CD4-positive, alpha-beta T cell treated with Interleukin-4 for 4 hours (primary cell): ENCODE measurements at regions not wholly inside any gene's neighbourhood (a gene's known extent, or its start where the extent isn't known, plus 50 kb on each side); places are given as distances from the start of the nearest gene placed in this dataset.

Experiments used
- DNase-seq: peaks from one replicate; pipeline ENCODE4 v3.0.0-alpha.2; 2020

DNA sequence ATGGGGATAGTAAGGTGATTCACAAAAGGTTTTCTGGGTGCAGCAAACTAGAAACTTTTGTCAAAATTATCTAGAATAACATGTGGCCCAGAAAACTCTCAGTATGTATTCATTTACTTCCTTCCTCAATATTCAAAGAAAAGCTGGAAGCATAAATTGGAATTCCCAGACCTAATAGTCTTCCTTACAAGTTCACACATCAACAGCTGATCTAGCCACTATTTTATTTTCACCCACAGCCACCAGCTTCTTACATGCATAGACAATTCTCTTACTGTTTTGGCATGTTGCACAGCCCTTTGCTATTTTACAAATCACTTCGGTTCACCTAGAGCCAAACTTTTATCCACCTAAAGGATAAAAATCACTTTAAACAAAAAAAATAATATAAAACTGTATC is 647.8 kb upstream of the CCDC54 start:
- DNase-seq: no peak

DNA sequence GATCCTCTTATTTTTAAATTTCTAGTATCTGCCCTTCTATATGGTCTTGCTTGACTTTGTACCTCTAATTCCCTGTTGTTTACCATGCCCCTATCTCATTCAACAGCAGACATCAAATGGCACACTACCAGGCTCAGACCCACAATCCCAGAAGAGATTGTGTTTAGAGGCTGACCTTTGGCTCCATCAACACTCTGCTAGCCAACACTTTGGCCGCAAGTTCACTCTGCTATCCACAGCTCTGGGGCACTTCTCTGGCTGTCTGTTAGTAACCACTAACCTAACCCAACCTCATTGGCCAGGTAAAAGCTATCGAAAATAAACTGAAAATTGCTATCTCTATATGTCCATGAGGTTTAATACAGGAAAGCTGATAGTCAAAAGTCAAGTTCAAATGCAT is 646.0 kb upstream of the CCDC54 start:
- DNase-seq: no peak

DNA sequence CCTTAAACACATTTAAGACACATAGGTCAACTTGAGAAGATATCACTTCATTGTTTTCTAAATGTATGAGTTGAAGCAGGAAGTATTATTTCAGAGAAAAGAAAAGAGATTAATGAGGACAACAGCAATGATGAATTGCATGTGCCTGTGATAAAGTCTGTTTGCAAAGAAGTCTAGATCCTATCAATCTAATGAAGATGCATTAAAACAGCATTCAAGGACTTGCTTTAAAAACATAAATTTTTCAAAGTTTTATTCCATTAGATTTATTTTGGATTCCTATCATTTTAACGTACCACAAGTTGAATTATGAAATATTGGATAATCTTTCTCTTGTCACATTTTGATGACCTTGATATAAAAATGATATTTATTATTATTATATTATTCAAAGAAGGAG is 642.5 kb upstream of the CCDC54 start:
- DNase-seq: no peak

DNA sequence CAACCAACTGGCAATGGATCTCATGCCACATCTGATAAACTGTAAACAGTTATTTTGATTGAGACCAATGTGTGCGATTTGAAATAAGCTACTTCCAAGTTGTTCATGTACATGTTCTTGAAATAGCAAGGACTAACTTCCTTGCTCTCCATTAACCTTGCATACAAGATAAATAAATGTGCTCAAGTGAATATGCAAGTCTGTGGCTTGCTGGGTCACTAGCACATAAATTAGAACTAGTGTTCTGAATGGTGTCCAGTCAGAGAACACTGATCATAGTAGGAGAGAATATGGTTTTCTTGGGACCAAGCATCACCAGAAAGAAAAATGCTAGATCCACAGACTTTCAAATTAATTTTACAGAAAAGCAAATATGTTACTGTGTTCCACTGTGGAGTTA is 640.0 kb upstream of the CCDC54 start:
- no peak for DNase-seq

DNA sequence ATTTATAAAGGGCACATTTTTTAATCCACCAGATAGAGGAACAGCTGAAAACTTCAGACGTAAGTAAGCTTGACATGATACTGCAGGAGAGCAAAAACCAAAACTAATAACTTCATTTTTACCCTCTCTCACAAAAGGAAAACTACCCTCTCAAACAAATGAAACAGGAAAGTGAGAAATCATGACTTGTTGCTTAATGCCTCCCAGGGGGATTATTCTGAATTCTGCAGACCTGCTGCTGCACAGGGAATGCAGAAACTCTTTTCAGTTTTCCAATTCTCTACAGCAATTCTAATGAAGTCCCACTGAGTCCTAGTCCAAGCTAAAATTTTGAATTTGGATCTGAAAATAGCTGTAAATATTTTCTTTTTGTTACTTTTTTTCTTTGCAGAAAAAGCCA is 637.1 kb upstream of the CCDC54 start:
- no peak for DNase-seq

DNA sequence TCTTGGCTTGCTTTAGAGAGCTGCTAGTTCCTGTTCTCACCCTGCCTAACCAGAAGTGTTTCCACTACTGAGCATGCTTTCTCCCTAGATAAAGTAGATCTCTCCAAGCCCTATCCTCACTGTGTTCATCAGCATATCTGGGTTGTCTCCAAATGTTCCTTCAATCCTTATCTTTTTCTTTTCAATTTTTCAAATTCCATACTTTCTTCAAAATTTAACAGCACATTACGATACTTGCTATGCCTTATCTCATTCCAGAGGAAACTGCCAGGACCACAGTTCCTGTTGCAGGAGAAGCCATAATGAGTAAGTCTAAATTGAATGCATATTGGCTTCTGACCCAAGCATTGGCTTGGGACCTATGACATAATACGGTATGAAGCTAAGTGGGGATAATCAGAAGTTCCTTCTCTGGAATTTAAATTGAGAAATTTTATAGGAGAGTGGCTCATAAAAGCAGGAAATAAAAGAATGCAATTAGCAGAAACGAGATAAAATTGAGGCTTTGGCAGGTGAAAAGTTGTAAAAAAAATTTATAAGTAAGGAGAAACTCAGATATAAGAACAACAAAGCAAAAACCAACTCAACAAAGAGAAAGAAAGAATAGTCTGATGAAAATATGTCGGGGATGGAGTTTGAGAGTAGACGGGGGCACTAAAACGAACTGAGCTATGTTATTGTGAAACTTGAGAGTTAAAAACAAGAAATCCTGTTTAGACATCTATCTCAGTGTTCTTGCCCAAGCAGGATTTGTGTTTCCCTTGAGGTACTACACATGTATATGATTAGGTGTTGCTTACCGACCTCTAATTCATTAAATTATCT is 631.7 kb upstream of the CCDC54 start:
- DNase-seq: no peak

DNA sequence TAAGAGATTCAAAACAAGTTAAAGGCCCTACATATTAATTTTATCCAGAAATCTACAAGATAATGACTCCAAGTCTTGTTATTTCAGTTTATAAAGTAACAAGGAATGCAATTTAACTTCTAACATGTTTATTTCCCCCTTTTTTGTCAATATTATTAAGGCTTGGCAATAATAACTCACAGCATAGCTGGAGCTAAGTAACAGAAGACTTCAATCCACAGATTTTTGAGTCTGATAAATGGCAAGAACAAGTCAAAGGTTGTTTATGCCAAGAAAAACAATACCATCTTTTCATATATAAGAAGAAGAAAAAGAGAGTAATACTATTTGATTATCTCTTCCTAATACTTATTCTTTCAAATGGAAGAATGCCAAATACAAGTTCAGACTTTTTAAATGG is 631.0 kb upstream of the CCDC54 start:
- DNase-seq: no peak

DNA sequence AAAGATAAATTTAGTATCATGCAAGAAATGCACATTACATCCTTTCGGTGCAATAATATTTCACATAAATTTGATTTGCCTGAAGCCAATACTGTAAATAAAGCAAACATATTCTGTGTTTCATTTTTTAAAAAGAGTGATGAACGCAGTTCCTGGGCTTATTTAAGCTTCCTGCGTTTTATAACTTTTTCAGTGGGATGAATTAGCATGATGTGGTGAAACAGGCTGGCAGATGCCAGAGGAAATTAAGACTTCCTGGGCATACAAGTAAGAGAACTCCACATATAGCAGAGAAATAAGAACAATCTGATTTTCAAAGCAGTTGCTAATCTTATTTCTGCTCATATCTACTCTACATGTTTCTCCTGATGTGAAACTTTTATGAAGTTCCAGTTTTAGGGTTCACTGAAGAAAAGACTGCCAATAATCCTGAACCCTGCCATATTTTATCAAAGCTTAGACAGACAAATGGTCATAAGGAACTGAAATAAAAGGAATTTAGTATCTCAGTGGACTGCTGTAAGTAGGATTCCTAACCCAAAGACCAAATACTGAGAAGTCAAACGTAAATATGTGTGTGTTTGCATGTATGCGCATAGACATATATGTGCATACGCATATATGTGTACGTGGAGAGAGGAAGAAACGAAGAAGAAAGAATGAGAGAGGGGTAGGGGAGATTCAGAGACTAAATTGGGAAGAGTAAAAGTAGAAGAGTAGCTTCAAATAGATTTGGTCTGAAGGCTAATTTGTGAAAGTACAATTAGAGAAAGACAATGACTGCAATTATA is 628.6 kb upstream of the CCDC54 start:
- DNase-seq: no peak

DNA sequence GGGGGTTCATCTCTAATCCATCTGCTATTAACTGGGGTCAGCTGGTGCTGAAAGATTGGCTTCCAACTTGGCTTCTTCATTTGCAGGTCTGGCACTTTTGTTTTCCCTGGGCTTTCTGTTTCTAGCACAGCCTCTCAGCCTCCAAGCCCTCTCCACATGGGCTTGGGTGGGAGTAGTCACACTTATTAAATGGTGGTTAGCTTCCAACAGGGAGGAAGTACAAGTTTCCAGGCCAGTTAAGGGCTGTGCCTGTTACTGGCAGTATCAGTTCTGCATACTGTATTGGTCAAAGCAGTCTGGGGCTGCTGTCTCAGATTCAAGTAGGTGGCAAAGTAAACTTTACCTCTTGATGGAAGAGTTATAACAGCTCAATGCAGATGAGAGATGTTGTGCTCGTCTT is 627.1 kb upstream of the CCDC54 start:
- DNase-seq: no peak

DNA sequence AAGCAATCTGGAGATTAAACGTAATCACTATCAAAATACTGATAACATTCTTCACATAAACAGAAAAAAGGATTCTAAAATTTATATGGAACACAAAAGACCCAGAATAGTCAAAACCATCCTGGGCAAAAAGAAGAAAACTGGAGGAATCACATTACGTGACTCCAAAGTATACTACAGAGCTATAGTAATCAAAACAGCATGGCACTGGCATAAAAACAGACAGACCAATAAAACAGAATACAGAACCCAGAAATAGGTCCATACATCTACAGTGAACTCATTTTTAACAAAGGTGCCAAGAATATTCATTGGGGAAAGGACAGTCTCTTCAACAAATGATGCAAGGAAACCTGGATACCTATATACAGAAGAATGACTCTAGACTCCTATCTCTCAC is 621.9 kb upstream of the CCDC54 start:
- no peak for DNase-seq

DNA sequence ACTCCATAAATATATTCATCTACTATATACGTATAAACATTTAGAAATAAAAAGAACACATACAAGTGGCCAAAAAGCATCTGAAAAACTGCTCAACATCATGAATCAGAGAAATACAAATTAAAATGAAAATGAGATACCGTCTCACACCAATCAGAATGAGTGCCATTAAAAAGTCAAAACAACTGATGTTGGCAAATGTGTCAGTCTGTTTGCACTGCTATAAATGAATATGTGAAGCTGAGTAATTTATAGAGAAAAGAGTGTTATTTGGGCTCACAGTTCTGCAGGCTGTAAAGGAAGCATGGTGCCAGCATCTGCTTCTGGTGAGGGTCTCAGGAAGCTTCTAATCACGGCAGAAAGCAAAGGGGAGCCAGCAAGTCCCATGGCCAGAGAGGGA is 620.3 kb upstream of the CCDC54 start:
- no peak for DNase-seq

DNA sequence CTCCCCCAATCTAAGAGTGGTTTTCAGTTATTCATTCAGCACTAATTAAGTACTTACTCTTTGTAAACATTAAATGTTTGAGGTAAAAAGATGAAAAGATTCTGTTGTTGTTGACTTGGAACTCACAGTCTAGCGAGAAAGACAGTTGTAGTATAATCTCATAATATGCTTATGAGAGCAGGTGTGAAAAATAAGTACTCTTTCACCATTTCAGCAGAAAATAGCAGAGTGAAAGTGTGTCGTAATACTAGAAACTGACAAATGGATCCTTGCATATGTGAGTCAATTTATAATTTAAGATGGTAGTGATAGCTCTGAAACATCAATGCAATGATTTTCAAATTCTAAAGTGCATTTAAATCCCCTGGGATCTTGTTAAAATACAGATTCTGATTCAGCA is 618.8 kb upstream of the CCDC54 start:
- DNase-seq: no peak

DNA sequence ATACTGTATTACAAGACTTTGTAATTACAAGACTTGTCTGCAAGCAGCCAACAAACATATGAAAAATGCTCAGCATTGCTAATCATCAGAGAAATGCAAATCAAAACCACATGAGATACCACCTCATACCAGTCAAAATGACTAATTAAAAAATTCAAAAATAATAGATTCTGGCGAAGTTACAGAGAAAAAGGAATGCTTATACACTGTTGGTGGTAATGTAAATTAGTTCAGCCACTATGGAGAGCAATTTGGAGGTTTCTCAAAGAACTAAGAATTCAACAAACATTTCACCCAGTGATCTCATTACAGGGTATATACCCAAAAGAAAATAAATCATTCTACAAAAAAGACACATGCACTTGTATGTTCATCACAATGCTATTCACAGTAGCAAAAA is 617.5 kb upstream of the CCDC54 start:
- DNase-seq: no peak

DNA sequence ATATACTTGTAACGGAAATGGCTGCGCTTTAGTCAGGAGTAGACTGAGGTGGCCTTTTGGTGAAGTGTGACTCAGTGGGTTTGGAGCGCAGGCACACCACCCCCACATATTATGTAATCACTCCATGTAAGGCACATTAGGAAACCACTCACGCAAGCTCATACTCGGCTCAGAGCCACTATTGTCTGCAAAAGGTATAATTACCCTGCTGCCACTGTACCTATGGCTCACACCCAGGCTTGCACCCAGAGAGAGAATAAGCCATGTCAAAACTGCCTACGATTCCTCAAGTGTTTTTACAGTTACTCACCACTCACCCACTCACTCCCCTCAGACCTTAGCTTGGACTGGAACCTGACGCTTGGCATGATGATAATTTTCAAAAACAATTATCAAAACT is 611.9 kb upstream of the CCDC54 start:
- DNase-seq: no peak

DNA sequence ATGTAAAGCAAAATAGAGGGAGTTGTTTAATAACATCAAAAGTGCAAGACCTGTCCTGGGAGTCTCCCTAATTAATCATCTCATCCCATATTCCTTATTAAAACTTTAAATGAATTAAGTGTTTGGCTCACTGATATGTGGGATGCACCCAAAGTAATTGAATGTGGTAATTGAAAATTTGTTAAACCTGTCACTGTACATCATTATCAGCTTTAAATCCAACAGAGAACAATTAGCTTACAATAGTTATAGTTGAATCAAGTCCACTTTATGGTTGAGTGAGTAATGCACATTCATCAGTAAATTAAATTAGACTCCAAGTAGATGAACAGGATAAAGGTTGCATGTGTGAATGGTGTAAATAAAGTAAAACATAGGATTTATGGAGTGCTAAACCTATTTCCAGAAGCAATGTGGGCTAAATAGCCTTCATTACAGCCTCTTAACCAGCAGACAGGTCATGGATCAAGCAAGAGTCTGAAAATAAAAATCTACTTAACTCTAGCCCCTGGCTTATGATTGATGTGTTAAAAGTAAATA is 608.2 kb upstream of the CCDC54 start:
- no peak for DNase-seq

DNA sequence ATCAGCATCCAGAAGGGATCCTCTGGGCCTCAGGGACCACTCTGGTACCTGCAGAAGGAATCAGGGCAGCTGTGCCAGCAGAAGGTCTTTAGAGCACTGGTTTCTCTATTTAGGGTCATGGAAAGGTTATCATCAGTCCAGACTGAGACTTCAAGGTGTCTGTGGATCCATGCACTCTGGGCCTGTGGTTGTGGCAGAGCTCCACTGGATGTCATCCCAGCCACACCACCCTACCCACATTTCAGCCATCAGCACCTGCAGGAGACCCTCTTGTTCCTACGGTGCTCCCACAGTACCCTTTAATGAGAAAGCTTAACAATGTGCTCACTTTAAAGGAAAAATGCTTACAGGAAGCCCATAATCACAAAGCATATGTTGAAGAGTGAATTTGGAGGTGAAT is 603.4 kb upstream of the CCDC54 start:
- no peak for DNase-seq

DNA sequence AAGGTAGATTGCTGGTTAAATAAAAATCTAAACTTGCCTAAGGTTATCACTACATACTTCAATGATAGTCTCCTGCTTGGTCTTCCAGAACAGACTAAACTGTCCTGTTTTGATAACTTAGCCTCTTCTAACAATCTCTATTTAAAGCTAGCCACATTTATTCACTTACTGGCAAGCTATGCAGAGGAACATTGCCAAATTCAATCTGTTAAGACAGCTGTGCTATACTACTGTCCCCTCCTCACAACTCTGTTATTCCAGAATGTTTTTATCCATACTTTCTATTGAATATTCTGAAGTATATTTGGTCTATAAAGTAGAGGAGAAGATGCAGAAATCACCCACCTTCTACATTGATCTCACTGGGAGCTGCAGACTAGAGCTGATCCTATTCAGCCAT is 594.0 kb upstream of the CCDC54 start:
- no peak for DNase-seq

DNA sequence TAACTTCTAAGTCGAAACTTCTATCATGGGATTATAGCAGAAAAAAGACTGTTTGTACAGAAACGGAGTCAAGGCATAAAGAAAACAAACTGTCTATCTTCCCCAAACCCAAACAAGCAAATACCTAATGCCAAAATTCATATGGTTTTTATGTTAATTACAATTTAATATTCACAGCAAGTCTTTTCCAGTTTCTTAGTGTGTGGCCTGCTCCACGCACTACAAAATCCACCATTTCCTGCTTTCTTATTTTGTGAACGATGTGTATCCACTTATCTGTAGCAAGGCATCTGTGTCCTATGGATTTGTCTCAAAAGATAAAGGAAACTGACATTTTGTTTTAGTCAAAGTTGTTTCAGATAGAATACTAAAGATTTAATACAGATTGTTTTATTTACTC is 588.0 kb upstream of the CCDC54 start:
- no peak for DNase-seq

DNA sequence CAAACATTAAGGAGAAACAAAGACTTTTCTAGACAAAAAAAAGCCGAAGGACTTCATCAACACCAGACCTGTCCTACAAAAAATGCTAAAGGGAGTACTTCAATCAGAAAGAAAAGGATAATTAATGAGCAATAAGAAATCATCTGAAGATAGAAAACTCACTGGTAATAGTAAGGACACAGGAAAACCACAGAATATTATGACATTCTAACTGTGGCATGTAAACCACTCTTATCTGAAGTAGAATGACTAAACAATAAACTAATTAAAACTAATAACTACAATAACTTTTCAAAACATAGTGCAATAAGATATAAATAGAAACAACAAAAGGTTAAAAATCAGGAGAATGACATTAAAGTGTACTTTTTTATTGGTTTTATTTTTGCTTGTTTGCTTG is 584.5 kb upstream of the CCDC54 start:
- no peak for DNase-seq

DNA sequence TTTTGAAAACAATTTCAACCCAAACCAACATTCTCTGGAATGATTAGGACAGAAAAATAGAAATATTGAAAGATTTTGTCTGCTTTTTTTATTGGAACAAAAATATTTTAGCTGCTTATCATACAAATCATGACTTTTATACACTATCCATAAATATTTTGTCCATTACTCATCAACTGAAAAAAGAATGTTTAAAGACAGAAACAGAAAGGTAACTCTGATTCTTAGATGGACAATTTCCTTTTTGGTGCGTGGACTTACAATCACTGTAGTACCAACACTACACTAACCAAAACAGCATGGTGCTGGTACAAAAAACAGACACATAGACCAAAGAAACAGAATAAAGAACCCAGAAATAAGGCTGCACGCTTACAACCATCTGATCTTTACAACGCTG is 582.8 kb upstream of the CCDC54 start:
- no peak for DNase-seq

DNA sequence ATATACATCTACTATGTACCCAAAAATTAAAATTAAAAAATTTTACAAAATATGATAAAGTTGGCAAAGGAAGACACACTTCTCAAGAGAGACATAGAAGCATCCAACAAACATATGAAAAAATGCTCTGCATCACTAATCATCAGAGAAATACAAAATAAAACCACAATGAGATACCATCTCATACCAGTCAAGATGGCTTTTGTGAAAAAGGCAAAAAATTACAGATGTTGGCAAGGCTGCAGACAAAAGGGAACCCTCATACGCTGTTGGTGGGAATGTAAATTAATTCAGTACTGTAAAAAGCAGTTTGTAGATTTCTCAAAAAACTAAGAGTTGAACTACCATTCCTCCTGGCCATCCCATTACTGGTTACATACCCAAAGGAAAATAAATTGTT is 581.7 kb upstream of the CCDC54 start:
- DNase-seq: no peak

DNA sequence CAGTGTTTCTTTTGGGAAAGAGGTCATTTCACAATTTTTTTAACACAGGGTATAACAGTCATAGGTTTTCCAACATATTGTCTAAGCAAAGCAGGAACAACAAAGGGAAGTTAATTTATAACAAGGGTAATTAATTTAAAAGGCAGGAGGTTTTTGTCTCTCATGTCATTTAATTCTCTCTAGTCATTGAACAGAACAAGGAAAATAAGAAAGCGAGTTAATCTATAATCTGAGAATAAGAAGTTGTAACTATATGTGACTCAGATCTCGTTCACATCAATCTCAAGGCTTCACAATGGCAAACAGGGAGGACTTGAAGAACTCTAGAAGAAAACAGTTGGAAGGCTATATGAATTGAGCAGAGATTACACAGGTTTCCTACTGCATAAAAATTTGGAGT is 579.8 kb upstream of the CCDC54 start:
- no peak for DNase-seq

DNA sequence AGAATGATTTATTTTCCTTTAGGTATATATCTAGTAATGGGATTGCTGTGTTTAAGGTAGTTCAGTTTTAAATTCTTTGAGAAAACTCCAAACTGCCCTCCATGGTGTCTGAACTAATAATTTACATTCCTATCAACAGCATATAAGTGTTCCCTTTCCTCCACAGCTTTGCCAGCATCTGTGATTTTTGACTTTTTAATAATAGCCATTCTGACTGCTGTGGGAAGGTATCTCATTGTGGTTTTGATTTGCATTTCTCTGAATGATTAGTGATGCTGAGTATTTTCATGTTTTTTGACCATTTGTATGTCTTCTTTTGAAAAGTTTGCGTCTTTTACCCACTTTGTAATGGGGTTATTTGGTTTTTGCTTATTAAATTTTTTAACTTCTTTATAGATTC is 571.6 kb upstream of the CCDC54 start:
- DNase-seq: no peak

DNA sequence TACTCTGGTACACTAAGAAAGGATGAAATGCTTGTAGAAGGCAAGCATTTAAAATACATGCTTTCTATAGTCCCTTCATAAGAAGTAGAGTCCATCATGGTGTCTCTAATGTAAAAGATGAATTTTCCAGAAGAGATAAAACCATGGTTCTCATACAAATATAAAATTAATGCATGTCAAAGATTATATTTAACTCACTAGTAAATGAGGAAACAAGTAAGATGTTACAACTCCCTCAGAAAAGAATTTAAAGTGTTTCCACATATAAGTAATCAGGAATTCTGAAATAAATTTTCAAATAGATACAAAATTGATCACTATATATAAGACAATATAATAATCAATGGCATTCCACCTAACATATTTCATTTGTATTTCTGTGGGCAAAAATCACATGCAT is 570.3 kb upstream of the CCDC54 start:
- DNase-seq: no peak
